H4 (cell line): ENCODE measurements at regions not wholly inside any gene's neighbourhood (a gene's known extent, or its start where the extent isn't known, plus 50 kb on each side); places are given as distances from the start of the nearest gene placed in this dataset.
A peak's percentile ranks its signal among the peaks of the same experiment; 100 is the strongest.
"Not testable (repeated sequence)": the region's sequence is repeated elsewhere in the genome, so short reads cannot be mapped to it uniquely, and the experiment has no call there.

Experiments used
- DNase-seq: peaks from one replicate; pipeline ENCODE4 v3.0.0-alpha.2; 2015; ENCODE audit warnings: low spot score

DNA sequence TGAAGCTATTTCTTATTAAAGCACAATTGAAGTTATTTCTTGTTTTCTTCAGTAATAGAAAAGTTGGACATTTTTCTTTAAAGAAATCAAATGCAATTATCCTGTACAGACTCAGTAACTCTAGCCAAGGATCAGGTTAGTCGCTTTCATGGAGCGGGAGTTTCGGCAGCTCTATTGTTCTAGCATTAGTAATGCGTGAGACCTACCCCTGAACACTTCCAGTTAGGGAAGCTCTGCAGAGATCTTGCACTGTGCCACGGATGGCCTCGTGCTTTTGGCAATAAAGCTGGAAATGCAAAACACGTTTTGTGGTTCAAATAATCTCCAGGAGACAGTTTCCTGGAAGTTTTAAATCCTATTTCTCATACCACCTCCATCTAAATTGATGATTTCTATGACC is 488.4 kb downstream of the SETD4 start:
- DNase-seq, result no peak

GRCh38 chr21:35568643-35569042 is 491.7 kb downstream of the SETD4 start:
- DNase-seq, result no peak

DNA sequence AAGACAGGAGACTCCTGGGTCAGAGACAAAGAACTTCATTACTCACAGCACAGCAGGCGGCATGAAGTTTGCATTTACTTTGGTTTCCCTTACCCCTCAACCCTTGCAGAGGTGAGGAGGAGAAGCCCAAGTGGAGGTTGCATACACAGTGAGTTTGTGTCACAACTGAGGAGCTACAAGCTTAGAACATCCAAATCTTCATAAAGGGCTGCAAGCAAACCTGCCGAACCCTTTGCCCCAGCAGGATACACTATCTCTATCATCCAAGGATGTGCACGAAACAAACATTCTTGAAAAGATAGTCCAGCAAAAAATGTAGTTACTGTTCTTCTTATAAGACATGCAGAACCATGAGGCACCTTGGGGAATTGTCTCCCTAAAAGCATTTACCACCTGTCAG is 493.5 kb downstream of the SETD4 start:
- no peak for DNase-seq

DNA sequence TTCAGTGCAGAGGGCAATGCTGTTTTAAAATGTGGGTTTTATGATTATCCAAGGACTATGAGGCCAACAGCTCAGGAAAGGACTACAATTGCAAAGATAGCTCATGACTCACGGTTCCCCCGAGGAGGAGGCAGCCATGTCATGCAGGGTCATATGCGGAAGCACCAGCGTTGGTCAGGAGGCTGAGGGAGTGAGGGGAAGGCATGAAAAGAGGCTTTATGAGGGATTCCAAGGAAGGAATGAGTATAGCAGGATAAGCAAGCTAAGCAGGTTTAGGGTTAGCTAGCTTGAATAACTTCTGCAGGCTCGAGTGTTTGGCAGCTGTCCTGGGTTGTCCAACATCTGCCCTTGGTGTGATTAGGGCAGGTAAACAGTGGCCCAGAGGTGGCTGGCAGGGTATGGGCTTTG is 495.1 kb downstream of the SETD4 start:
- peak; percentile 60 for DNase-seq

DNA sequence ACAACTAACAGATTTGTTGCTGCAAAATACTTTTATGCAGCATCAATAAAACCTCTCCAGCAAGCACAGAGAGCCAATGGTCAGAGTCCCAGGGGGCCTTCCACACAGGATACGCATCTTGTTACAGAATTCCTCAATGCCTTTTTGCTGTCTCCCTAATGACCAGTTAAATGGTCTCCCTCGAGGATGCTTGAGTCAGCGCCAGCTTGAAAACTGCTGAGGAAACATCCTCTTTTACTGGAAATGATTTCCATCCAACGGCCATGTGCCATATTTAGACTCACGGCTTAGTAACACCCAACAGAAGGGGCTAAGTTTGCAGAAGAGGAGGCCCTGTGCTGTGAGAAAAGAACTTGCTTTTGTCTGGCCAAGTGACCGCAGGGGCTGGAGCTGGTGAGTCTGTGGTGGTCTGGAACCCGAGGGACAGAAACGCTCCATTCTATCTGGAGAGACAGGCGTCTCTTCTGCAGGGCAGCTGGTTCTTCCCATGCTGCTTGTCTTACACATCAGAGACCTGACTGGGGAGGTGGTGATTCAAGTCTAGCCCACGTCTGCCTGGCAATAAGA is 496.4 kb downstream of the SETD4 start:
- peak; percentile 73 for DNase-seq

DNA sequence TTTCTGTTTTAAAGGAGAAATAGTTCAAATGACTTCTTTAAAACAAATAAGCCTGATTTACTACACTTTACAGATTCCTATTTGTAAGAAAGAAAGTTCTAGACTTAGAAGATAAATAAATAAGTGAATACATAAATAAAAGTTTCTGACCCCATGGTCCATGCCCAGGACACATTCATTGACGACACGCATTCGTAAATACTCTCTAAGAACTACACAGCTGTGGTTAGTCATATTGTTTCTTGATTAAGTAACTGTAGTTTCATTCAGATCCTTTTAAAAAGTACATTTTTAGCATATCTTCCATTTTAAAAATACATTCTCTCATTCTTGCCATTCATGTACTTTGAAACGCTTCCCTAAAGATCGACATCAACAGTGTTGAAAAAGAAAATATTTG is 497.4 kb downstream of the SETD4 start:
- no peak for DNase-seq

DNA sequence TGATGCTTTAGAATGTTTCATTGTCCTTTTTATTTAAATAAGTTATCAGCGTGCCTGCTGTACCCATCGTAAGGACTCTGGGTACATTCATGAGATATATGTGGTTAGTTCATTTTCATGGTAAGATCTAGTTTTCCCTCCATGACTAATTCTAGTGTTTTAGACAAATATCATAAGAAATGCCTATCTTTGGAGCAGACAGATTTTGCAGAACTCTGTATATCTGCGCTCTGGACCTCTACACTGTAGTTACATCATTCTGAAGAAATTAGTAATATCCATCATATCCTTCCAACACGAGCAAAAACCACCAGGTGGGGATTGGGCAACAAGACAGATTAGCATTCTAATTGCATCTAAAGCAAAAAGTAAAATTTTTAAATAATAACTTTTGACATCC is 499.2 kb downstream of the SETD4 start:
- no peak for DNase-seq

DNA sequence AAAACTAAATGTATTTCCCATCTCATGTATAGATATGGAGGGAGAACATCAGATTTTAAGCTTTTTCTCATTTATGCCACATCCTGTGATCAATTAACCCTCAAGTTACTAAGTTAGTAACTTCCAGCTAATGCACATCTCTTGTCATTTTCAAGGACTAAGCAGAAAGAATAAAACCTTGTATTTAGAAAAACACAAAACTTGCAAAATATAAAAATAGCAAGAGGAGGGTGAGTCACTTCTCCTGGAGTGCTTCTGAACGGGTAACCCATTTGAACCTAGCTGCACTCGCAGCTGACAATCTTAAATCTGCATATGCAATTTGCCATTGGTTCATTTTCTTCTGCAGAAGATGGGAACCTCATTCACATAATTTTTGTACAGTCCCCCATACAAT is 500.5 kb downstream of the SETD4 start:
- DNase-seq, result no peak

DNA sequence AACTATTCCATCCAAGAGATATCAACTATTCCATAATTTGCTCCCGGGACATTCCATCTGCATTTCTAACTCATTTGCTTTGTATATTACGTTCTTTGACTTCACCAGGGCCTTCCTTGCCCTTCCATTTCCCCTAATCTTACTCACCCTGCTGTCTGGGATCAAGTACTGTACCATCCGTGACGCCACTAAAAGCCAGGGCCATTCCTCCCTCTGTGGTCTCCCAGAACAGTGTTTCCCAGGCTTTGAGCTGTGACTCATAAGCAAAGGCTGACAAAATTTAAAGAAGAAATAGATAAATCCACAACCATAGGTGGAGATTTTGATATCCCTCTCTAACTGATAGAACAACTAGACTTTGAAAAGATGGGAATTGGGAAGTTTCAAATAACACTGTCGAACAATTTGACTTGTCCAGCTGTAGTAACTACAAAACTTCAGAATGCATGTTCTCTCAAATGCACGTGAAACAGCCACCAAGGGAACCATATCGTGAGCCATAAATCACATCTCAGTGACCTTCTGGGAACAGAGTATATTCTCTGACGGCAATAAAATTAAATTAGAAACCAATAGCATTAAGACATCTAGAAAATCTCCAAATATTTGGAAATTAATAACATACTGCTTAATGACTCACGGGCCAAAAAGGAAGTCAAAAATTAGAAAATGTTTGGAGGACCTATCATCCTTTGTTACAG is 501.0 kb downstream of the SETD4 start:
- DNase-seq, result peak; percentile 75

DNA sequence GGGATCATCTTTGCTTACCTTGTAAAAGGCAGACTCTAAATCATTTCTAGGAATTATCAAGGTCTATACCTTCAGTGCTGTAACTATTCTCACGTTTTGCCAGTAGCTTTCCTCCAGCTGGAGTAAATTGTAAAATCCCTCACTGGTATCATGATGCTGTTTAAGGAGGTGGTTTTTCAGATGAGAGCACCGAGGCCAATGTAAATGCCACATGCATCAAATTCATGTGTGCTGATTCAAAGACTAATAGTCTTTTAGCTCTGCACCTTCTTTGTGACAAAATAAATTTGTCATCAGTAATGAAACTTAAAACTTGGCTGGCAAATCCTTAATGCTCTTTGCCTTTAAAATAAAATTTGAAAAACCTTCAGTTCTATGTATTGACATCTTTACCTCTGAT is 503.8 kb downstream of the SETD4 start:
- no peak for DNase-seq

DNA sequence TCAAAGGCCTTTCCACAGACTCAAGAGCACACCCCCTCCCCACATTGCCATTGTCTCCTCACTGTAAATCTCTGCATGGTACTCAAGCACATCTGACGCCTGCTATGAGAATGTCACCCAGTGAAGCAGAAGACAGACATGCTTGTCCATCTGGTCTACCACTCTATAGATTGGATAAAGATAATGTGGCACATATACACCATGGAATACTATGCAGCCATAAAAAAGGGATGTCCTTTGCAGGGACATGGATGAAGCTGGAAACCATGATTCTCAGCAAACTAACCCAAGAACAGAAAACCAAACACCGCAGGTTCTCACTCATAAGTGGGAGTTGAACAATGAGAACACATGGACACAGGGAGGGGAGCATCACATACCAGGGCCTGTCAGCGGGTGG is 503.4 kb upstream of the RUNX1 start:
- DNase-seq, result not testable (repeated sequence)

DNA sequence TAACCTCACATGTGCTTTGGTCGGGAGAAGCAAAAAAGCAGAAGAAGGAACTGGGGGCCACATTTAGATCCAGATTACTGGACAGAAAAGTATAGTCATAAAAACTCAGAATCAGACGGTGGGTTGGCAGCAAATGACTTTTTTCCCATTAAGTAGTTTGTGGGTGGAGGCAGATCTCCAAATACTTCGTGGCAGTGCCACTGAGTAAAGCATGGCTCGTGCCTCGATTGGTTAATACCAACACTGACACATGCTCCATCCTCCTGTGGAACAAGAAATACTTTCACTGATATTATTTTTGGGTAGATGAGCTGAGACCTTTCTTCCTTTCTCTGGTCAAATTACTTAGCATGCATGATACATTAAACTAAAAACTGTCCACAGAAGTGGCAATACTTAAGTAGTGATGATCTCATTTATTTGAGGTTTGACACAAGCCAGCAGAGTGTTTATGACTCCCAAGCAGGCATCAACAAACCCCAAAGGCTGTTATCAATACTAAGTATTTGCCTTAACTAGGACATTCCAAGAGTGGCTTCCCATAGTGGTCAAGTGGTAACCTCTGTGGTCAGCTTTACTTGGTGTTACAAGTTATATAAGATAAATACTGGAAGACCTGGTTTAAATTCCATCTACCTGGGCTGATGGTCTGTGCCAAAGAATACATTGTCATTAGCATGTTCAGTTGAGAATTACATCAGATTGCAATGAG is 500.0 kb upstream of the RUNX1 start:
- no peak for DNase-seq

DNA sequence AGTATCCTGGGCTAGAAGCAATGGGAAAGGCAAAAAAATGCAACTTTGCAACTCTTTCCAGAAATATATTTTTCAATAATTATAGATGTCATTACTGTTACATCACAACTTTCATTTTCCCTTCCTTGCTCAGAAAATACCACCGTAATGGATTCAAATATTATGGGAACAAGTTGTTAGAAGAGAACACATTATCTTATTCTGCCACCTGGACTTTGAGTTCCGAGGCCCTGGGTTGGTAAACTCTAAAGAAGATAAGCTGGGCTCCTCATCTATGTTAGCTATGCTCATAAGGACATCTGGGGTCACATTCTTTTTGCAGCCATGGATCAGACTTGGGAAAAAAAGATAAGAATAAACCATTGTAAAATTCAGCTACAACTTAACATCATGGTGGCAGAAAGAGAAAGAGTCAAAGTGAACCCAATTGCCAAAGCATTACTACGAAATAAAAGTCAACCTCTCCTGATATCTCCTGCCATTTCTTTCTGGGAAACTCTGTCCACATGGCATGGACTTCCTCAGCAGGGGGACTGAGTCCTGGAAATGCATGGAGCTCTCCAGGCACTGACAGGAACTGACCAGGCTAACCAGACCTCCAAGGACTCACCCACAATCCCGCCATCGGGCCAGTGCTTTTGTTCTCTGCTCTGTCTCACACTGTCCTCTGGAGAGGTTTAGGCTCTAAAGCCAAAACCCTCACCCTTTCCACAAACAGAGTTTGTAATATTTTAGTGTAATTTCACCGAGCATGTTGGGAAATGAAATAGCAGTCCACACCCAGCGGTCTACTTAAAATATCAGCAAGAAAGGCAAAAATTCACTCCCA is 499.1 kb upstream of the RUNX1 start:
- no peak for DNase-seq

DNA sequence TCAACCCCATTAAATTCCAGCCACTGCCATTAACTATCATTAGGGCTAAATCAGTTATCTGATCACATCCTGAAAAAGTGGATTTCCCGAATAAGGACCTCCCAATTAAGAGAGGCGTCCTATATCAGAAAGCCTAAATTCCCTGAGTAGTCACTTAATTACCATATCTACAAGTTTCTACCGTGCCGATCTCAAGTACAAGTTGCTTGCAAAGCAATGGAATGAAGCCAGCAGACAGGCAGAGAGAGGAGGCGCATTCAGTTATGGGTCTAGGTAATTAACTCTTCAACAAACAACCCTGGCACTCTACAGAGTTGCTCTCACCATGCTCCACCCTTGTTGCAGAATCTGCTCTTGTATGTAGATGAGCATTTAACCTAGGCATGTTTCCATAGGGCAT is 494.6 kb upstream of the RUNX1 start:
- no peak for DNase-seq

DNA sequence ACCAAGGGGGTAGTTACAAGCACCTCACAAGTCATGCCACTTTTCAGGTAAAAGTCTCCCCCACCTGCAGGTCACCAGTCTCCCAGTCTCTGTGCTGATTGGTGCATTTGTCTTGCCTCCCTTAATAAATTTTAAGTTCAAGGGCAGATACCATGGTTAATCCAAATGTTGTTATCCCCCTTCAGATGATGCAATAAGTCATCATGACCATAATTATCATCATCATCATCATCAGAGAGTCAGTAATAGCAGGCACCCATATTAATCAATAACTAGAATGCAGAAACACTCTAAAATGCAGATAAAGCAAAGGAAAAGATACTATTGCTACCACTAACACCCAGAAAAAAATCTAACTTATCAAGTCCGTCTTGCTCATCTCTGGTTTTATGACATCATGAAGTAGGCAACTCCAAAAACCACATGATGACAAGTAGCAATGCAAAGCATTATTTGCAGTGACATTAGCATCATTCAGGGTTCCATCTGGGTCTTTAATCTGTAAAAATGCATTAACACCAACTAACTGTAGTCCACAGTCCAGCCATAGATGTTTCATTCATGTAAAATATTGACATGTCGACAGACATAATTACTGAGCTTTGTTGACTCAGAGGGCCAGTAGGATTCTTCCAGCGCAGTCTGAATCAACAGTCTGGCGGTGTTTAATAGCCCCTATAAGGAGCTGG is 492.0 kb upstream of the RUNX1 start:
- DNase-seq, result no peak

DNA sequence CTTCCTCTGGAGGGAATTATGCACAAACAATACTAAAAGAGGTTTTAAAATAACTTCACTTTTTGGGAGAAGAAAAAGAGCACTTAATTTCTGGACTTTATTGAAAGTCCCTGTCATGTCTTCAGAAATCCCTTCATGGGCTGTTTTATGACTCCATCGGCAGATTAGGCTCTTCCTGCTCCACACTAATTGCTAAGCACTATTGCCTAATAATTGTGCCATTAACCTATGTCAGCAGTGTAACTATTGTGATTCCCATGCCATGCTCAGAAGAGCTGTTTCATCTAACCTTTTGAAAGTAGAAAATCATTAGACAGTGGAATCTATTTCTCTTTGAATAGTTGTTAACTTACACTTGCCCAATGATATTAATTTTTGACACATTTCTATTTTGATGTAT is 489.3 kb upstream of the RUNX1 start:
- DNase-seq, result no peak

GRCh38 chr21:35537604-35538003 is 488.5 kb upstream of the RUNX1 start:
- no peak for DNase-seq

DNA sequence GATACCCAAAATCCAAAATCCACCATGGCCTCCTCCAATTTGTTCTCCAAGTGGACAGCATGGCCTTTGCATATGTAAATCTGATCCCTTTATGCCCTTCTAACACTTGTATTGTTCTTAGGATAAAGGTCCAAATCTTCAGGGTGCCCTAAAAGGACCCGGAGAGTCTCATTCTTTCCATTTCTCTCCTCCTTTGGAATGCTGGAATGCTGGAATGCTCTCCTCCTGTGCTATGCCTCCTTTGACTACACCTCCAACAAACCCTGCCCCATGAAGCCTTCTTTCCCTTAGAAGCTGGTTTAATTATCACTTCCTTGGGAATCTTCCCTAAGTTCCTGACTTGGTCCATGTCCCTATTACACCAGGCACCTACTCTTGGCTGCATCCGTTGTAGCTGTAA is 484.8 kb upstream of the RUNX1 start:
- DNase-seq, result no peak

DNA sequence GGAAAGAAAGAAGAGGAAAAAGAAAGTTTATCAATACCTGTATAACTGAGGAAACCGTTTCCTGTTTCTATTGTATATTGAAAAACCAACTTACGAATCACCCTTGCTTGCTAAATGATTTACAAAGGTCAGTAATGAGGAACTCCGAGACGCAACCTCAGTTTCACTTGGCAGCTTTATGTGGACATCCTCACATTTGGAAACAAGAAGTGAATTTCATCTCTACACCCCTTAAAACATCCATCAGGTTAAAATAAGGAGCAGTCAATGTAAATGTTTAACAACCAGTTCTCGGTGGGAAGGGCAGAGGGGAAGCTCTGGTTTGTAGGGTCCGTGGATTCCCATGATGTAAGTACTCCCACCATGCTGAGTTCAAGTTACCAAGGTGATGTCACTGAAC is 481.7 kb upstream of the RUNX1 start:
- DNase-seq, result no peak

- DNase-seq, result peak; percentile 26
These were observed 480.2 kb upstream of the RUNX1 start for GRCh38 chr21:35529171-35529863.
